RPMI7951 (cell line): ENCODE measurements at regions not wholly inside any gene's neighbourhood (a gene's known extent, or its start where the extent isn't known, plus 50 kb on each side); places are given as distances from the start of the nearest gene placed in this dataset.

Source experiments
- DNase-seq: peaks from one replicate; pipeline ENCODE4 v3.0.0-alpha.2; 2012; ENCODE audit warnings: low read depth

- DNase-seq, result no peak
These were observed 1567.9 kb downstream of the ARAP2 start for GRCh38 chr4:34676400-34676799.

DNA sequence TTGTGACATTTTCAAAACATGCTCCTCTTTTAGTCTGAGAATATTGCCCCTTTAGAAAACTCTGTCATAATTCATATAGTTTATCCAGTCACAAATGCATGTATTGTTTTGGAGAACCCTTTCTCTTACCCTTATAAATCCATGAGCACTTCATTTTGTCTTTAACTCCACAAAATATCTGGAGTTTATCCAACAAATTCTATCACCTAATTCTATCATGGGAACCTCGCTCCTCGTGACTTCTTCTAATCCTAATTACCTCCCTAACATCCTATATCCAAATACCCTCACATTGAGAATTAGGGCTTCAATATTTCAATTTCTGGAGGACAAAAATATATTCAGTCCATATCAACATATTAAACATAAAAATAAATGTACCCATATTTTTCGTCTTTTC is 1565.9 kb downstream of the ARAP2 start:
- no peak for DNase-seq

DNA sequence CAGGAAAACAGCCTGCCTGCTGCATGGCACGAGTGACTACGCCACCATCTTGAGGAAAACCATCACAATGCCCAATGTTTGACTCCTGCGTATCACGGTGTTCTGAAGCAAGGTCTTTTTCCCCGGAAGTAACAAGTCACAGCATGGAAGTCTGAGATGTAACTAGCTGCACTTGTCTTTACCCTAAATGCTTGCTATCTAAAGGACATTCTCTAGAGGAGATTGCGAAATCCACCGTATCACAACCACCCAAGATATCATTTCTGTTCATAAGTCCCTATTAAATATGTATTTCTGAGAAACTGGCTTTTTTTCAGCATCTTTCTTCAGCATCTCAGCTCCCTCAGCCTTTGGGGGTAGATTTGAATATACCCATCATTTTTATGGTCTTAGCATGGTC is 1565.1 kb downstream of the ARAP2 start:
- DNase-seq, result no peak

DNA sequence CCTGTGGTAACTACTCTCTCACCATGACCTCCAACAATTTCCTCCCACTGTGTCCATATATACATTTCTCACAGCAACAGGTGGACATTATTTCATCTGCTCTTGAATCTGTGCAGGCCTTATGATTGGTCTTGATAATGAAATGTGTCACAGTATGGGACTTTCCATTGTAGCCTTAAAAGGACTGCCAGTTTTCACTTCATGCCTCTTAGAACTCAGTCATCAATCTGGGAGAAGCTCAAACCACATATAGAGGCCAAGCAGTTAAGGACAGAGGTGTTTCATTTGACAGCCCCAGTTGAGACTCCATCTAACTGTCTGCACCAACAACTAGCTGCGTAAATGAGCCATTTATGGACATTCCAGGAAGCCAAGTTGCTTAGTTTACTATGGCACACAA is 1534.8 kb downstream of the ARAP2 start:
- DNase-seq, result no peak

GRCh38 chr4:34718576-34719245 is 1525.6 kb downstream of the ARAP2 start:
- DNase-seq, result no peak

- peak; percentile 29 for DNase-seq
These were observed 1523.7 kb downstream of the ARAP2 start for GRCh38 chr4:34720571-34720970.

DNA sequence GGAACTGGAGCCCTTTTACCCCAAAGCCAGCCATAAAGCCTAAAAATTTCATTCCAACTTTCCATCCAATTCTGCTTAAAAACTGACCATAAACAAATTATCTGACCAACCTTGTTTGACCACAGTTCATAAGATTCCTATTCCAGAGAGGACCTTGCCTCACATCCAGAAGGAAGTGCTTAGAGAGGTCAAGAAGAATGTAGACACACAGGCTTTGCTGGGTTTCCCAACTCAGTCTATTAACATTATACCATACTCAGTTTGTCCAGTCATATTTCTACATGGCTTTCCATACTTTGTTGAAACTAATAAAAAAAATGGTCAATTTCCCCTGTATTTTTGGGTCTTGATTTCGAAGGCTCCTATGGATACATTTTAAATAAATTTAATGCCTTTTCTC is 1522.5 kb downstream of the ARAP2 start:
- no peak for DNase-seq

GRCh38 chr4:34723605-34724004 is 1520.7 kb downstream of the ARAP2 start:
- DNase-seq, result no peak

GRCh38 chr4:34724491-34724890 is 1519.8 kb downstream of the ARAP2 start:
- no peak for DNase-seq

DNA sequence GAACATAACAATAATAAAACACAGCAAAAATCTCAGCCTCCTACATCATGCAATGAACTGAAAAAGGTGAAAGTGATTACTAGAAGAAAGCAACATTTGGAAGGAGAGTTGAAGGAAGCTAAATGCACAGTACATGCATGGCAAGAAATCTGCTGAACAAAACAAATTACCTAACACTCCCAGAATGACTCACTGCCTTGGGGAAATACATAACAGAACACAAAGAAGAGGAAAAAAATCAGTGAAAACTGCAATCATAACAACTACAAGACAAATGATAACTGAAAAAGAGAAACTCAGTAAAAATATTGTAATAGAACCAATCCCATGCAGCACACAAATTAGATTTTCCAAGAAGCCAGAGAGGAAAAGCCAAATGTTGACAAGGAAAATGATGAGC is 1513.2 kb downstream of the ARAP2 start:
- no peak for DNase-seq

DNA sequence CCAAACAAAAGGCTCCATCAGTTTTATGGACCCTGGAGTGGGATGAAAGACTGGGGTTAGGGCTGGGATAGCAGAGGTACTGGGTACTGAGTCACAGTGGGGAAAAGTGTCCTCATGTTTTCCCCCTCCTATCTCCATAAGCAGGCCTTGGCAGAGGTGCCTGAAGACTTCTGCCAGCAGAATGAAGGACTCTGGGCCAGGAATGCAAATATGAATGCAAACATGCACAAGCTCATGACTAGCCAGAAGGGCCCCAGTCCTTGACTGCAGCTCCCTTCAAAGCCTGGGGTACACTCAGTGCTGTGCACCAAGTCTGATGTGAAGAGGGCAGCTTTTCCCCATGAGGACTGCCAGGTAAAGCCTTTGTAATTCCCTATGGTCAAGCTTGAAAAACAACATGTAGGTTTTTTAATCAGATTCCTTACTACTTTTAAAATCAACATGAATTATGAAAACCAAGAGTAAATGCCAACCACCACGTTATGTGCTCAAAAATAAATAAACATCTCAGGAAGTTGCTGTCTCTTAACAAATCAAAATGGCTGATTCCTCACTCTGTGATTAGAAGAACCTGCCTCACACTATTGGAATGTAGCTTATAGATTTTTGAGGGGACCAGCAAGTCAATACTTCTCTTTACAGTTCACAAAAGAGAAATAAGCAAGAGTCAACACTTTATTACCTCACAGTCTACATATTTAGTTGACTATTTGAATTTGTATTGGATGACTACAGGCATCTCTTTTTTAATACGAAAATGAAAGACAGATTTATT is 1512.0 kb downstream of the ARAP2 start:
- DNase-seq, result no peak

GRCh38 chr4:34733185-34733941 is 1511.0 kb downstream of the ARAP2 start:
- DNase-seq, result no peak

- no peak for DNase-seq
These were observed 1477.4 kb downstream of the ARAP2 start for GRCh38 chr4:34766935-34767334.

GRCh38 chr4:34767407-34767806 is 1476.9 kb downstream of the ARAP2 start:
- no peak for DNase-seq

DNA sequence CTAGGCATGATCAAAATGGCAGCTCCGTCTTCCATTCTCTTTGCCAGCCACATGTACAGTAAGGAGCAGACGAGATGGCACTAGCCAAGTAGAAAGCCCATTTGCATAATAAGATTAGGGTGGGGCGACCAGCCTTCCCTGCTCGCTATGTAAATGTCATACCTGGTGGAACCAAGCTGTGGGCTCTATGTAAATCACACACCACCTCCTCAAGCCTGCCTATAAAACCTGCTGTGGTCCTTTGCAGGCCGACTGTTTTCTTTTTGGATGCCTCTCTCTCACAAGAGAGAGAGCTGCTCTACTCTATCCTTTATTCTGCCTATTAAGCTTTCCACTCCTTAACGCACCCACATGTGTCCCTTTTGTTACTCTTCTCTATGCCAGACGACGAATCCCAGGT is 1472.7 kb downstream of the ARAP2 start:
- no peak for DNase-seq

DNA sequence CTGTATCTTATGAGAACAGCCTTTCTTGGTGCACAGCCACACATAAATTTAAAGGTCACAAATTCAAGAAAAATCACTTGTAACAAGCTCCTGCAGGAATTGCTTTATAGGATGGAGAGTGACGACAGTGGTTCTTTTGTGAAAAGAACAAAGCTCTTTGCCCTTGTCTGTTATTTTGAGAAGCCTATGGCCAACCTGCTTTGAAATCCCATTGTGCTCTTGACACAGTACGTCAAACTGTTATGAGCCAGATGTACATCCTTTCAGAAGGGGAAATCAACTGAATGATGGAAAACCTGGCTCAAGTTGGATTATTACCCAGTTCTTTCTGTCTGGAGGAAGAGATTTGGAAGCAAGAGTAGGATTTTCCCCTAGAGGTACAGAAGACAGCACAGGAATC is 1454.2 kb downstream of the ARAP2 start:
- DNase-seq, result no peak

DNA sequence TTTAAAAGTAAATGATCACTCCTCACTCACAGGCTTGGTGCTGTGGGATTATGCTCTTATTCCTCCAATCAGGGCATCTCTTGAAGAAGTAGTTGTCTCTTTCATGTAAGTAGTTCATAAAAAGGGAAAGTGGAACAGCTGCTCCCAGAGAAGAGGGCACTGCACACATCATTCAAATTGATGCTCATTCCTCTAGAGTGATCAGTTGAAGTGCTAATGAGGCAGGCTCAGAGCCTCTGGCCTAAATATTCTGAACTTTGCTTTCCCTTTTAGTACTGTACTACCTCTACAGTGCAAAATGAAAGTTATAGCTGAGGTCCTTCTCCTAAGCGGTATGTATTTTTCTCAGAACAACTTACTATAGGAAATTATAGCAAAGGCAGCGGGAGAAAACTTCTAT is 1453.1 kb downstream of the ARAP2 start:
- no peak for DNase-seq

- DNase-seq, result no peak
These were observed 1443.4 kb downstream of the ARAP2 start for GRCh38 chr4:34800953-34801352.

- peak; percentile 0 for DNase-seq
These were observed 1430.0 kb downstream of the ARAP2 start for GRCh38 chr4:34814266-34814665.

DNA sequence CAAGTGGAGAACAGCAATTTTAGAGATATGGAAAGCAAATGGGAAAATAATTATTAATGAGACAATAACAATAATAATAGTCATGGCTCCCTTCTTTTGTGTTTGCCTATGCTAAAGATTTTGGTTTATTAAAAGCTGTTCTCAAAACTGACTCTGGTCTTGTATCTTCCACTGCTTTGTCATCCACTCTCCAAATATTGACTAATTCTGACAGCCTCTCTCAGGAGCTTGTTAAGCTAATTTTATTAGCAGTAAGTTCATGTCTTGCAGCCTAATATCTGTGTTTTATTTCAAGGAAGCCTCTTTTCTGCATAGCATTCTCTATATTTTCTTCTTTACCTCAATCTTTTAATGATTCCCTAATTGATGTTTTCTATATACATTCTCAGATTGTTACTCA is 1419.8 kb downstream of the ARAP2 start:
- DNase-seq, result no peak

GRCh38 chr4:34826660-34827059 is 1417.7 kb downstream of the ARAP2 start:
- DNase-seq, result no peak

DNA sequence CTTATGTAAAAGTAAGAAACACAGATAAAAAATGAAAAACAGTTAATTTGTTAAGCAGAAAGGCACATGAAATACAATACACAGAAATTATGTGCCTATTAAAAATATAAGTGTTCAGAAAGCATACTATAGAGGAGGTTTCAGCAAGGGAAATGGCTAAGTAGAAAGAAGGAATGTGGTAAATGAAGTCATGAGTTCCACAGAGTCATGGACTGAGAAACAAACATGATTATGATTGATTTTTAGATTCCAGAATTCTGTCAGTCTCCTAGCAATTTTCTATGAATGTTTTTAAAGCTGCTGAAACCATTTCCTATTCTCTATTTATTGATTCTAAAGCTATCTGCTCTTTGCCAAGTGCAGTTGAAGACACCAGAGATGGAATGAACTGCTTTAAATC is 1398.4 kb downstream of the ARAP2 start:
- DNase-seq, result no peak

DNA sequence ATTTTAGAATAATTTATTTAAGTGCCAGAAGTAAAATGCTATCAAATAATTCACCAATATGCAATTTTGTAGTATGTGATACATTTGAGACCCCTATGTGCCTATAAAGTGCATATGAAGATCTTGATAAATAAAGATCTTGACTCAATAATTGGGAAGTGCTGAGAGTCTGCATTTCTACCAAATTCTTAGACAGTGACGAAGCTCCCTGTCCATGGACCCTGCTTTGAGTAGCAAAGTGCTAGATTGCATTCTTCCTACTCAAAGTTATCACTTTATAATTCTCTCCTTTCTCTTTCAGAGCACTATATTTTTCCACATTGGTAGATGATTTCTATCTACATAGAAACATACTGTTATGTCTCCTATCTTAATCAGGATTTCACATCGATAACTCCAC is 1393.9 kb downstream of the ARAP2 start:
- peak; percentile 1 for DNase-seq
